Activated CD8-positive, alpha-beta memory T cell treated with anti-CD3 and anti-CD28 coated beads, Interleukin-2, amount 50 U/mL, for 24 hours (primary cell): ENCODE measurements at regions not wholly inside any gene's neighbourhood (a gene's known extent, or its start where the extent isn't known, plus 50 kb on each side); places are given as distances from the start of the nearest gene placed in this dataset.

Source experiments
- DNase-seq: peaks from one replicate; pipeline ENCODE4 v3.0.0-alpha.2; 2020; ENCODE audit errors: extremely low read depth

- no peak for DNase-seq
Measured at GRCh38 chr15:70556151-70556741, 207.1 kb downstream of the UACA start.

GRCh38 chr15:70555713-70556112 is 207.6 kb downstream of the UACA start:
- no peak for DNase-seq

GRCh38 chr15:70547846-70548487 is 215.4 kb downstream of the UACA start:
- no peak for DNase-seq

- no peak for DNase-seq
Measured at GRCh38 chr15:70545526-70545925, 217.8 kb downstream of the UACA start.

DNA sequence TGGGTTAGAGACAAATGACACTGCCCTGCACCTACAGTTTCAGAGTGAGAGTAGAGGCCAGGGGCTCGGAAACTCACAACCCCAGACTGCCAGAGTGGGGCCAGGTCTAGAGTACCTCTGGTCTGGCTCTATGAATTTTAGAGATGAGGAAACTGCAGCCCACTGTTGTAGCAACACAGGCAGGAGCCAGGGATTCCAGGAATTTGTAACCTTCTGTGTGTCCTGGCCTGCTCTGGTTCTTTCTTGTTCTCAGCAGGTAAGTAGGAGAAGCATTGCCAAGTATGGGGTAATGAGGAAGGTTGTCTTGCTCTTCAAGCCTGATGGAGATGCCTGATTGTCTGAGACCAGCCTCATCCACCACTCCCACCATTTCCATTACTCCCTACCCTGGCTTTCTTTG is 221.8 kb downstream of the UACA start:
- no peak for DNase-seq

DNA sequence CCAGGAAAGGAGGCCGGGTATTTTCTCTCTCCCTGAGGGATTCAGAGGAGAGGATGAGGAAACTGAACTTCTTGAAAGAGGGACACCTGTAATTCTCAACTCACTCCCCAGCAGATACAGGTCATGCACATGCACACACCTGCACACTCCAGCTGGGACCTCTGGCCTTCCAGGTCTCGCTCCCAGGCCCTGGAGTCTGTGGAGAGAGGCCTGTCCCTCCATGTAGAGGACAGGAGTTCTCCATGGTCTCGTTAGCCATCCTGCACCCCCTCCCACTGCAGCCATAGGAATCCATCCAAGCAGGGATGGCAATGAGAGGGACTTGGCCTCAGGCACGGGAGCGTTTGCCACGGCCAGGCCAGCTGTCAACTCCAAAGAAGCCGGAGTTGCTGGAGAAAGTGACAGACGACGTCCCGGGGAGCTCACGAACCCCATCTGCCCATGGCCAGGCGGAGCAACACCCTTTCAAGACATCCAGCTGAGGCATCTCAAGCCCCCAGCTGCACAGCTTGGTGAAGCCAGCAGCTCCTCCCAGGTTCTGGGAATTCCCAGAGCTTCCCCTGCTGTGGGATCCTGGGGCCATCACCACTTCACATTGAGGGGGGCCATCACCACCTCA is 223.3 kb downstream of the UACA start:
- no peak for DNase-seq

DNA sequence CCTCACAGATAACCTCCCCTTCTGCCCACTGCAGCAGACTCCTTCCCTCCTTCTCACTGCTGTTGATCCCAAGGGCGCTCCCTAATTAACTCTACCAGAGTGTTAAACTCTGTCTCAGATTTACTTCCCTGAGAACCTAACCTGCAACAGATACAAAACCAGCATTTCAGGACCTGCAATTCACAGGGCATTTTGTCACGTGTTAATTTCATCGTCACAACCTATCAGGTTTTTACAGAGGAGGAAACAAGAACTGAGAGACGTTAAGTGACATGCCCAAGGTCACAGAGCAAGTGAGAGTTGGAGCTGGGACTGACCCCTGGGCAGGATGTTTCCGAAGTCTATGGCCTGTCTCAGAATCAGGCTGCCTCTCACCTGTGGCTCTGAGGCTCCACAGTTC is 223.9 kb downstream of the UACA start:
- no peak for DNase-seq

- DNase-seq = no peak
Measured at GRCh38 chr15:70538278-70538677, 225.1 kb downstream of the UACA start.

DNA sequence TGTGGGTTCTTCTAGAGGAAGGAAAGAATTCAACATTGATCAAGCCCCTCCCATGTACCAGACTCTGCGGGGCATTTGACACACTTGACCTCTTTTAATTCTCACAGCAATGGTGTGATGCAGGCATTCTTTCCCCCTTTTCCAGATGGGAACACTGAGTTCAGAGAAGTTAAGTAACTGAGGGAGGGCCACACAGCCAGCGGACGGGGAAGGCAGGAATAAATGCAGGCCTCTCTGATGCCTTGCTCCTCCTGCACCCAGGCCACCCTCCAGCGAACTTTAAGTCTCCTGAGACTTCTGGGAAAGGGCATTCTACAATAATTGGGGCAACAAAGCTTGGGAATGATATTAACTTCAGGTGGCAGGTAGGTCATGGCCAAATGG is 227.4 kb downstream of the UACA start:
- DNase-seq = no peak

- DNase-seq = no peak
Measured at GRCh38 chr15:70535071-70535954, 228.0 kb downstream of the UACA start.

DNA sequence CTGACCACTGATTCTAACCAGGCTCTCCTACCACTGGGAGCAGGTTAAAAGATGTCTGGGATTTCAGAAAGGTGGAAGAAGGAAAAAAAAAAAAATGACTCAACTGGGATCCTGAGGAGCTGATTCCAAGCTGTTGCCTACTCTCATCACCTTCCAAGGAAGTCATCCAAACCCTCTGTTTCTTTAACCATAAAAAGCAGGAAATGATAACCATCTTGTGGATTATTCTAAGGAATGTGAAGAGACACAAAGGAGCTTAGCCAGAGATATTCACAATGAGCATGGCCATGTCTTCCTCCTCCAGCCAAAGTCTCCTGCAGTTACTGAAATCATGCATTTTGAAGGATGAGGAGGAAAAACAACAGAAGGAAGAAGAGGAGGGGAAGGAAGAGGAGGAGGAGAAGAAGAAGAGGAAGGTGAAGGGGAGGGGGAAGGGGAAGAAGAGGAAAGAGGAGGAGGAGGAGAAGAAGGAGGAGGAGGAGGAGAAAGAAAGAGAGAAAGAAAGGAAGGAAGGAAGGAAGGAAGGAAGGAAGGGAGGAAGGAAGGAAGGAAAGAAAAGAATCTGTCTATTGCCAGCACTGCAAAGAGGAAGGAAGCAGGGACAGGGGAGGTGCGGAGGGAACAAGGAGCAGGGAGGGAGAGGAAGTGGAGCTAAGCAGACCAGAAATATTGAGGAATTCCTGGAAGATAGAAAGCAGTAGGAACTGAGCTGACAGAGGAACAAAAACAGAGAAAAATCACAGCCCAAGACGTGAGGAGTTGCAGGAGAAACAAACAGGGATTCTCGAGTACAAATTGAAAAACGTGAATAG is 229.2 kb downstream of the UACA start:
- no peak for DNase-seq

GRCh38 chr15:70532531-70533186 is 230.7 kb downstream of the UACA start:
- DNase-seq = no peak

DNA sequence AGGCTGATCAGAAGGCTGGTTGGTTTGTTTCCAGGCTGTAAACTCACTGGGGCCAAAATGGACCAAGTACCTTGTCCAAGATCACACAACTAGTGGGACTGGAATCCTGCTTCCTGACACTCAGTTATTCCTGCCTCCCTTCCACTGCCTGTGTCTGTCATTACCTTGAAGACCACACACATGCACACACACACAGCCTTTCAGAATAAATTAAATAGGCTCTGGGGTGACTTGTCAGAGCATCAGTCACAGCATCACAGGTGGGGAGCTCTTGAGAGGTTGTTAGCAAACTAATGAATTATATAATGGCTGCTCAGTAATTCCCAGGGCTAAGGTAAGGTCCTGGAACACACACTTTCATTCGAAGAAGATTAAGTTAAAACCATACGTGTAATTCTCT is 231.8 kb downstream of the UACA start:
- no peak for DNase-seq

DNA sequence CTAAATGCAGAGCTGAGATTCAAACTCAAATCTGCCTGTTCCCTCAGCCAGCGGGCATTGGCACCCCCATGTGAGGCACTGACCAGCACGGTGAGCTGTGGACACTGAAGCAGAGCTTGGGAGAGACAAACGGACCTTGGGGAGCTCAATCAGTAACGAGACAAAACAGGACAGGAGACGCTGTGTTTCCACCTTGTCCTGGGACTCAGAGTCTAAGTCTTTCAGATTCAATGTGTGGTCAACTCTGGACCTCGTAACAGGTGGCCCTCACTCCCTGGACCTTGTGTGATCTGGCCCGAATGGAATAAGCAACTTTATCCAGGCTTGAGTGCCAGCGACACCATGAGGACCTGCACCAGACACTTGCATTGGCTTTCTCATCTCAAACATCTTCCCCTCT is 232.5 kb downstream of the UACA start:
- no peak for DNase-seq

DNA sequence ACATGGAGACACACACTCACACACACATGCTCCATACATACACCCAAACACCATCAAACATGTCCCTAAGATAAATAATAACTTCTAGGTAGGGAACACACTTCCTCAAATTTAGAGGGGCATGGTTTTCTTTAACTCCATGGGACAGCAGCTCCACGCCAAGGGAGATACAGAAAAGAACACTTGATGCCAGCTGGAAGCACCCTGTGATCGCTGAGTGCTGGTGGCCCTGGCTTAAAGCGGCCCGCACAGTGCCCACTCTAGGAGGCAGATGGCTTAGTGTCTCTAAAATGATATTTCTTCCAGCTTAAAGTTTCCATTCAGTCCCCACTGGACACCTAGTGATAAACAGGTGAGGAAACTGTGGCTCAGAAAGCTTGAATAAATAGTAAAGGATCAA is 232.9 kb downstream of the UACA start:
- DNase-seq = no peak

DNA sequence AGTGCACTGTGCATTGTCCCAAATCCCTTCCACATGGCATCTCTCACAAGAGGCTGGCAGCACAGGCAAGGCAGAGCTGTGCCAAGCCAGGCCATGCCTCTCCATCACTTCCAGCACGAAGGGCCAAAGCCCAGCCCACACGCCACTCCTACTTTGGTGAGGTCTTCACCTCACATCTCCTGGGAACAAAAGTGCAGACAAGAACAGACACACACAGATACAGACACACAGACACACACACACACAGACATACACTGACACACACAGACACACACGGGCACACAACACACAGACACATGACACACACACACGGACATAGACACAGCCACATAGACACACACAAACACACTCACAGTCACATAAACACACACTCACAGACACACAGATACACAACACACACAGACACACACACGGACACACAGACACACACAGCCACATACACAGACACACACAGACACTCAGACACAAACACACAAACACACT is 233.3 kb downstream of the UACA start:
- DNase-seq = no peak

DNA sequence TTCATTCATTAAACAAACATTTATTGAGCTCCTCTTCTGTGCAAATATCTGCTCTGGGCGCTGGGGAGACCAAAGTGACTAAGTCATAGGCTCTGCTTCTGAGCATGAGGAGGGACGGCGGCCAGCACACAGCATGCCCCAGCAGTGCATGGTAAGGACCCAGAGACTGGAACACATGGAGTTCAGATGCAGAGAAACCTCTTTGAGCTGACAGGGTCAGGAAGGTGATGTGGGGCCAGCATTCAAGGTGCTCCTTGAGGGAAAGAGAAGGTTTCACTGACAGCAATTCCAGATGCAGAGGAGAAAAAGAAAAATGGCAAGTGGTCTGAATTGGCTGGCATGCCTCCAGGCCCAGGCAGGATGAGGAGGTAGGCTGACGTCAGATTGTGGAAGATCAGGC is 234.5 kb downstream of the UACA start:
- no peak for DNase-seq

GRCh38 chr15:70528270-70528706 is 235.1 kb downstream of the UACA start:
- no peak for DNase-seq

GRCh38 chr15:70526974-70527325 is 236.4 kb downstream of the UACA start:
- no peak for DNase-seq

DNA sequence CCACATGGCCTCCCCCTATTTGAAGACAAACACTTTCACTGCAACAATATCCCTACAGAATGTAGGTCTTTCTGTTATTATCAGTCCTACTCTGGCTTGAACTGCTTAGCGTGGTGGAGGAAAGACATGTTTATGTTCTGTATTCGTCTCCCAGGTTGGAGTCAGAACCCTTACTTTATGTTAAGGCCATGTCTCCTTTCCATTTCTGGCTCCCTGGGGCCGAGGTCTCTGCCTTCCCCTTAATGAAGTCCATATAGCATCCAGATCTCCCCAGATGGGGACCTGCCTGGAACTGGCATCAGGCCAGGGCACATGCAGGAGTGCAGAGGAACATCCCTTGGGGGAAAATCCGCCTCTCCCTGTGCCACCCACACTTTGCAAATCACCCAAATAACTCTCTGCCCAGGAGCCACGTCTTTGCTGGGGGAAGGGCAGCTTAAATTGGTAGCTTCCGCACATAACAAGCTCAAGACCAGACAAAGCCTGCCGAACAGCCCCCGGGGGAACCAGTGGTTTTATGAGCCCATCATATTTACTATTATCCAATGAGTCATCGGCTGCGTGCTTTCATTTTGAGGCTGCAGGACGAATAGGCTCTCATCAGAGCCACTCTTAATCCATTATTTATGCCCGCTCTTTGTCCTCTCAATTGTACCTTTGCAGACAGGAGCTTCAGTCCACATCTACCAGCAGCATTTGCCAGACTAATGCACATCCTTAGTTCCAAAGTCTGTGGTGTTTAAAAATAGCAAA is 237.0 kb downstream of the UACA start:
- DNase-seq = no peak
